Right cardiac atrium (tissue), 5 donors: ENCODE measurements at regions not wholly inside any gene's neighbourhood (a gene's known extent, or its start where the extent isn't known, plus 50 kb on each side); places are given as distances from the start of the nearest gene placed in this dataset.

Experiments used
- ATAC-seq, 2 donors: fragments of 200-7000 bp; cut with Tn5 transposase; one replicate each; pipeline versions ENCODE4 v1.8.0 to v1.9.1; 2020; ENCODE audit warnings: moderate library complexity in 2 of 2, mild to moderate bottlenecking in 1 of 2
- DNase-seq, 3 donors: peaks; one replicate each; pipeline ENCODE4 v3.0.0-alpha.2; 2020
- H3K27ac ChIP-seq: one replicate; pipeline ENCODE4 v1.5.1; 2013; ENCODE audit warnings: mild to moderate bottlenecking, low read length, control low read depth, moderate library complexity
- H3K27me3 ChIP-seq: one replicate; pipeline ENCODE4 v1.6.1; 2013; ENCODE audit not compliant: control insufficient read depth, insufficient read depth
- H3K4me1 ChIP-seq: one replicate; pipeline ENCODE4 v1.6.1; 2013; ENCODE audit warnings: low read length; ENCODE audit not compliant: control insufficient read depth, insufficient read depth
- H3K4me3 ChIP-seq: one replicate; pipeline ENCODE4 v1.5.1; 2013; ENCODE audit warnings: low read length, control low read depth
- H3K9me3 ChIP-seq: one replicate; pipeline ENCODE4 v1.6.1; 2013; ENCODE audit warnings: low read length; ENCODE audit not compliant: control insufficient read depth
- WGBS: extraction: QIAGEN DNeasy Blood & Tissue Kit; methylation state at CpG from one replicate; pipeline ENCODE4 v1.1.7; 2013; 5-methylcytosine and 5-hydroxymethylcytosine counted together
- intact Hi-C, 4 donors: fragments of 100-400 bp; cut with DNase I; formaldehyde crosslinking; loops; one replicate each; pipeline versions ENCODE4 v1.11.0 to v1.14.0; 2022 to 2023
- donor health status: healthy with polysubstance abuse.
- donor health status: DM: no; HTN: yes; CAD: no.
- donor health status: DM: no; HTN: no; CAD: no.
- donor health status: DM: no; HTN: yes; CAD: no; lungs with severe emphysema.
- donor health status: DM: yes; HTN: yes; CAD: no.

DNA sequence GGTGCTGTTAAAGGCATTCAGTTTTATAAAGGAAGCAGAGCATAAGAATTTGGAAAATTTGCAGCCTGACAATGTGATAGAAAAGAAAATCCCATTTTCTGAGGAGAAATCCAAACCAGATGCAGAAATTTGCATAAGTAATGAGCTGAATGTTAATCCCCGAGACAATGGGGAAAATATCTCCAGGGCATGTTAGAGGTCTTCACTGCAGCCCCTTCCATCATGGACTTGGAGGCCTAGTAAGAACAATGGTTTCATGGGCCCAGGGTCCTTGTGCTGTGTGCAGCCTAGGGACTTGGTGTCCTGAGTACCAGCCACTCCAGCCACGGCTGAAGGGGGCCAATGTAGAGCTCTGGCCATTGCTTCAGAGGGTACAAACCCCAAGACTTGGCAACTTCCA is 542.7 kb upstream of the NR3C2 start:
- H3K4me3 ChIP-seq, result no peak overlapping the region
- DNase-seq, result no peak
- no peaks in the 10 kb centered on the region for H3K9me3 ChIP-seq
- 95% methylated on average over 2 of the region's 2 CpGs for WGBS
- intact Hi-C loops, result no loop called here
- H3K27ac ChIP-seq, result no peak overlapping the region
- ATAC-seq, result no peak
- peaks cover 2% of the 10 kb centered on the region for H3K4me1 ChIP-seq
- H3K27me3 ChIP-seq, result no peaks in the 10 kb centered on the region

GRCh38 chr4:148982200-148982599 is 540.0 kb upstream of the NR3C2 start:
- no peaks in the 10 kb centered on the region for H3K27me3 ChIP-seq
- H3K4me3 ChIP-seq, result no peak overlapping the region
- no peak for ATAC-seq
- no peak for DNase-seq
- no peaks in the 10 kb centered on the region for H3K9me3 ChIP-seq
- WGBS, result 66% methylated on average over 4 of the region's 4 CpGs
- intact Hi-C loops, result no loop called here
- no peak overlapping the region for H3K27ac ChIP-seq
- peaks cover 2% of the 10 kb centered on the region for H3K4me1 ChIP-seq

DNA sequence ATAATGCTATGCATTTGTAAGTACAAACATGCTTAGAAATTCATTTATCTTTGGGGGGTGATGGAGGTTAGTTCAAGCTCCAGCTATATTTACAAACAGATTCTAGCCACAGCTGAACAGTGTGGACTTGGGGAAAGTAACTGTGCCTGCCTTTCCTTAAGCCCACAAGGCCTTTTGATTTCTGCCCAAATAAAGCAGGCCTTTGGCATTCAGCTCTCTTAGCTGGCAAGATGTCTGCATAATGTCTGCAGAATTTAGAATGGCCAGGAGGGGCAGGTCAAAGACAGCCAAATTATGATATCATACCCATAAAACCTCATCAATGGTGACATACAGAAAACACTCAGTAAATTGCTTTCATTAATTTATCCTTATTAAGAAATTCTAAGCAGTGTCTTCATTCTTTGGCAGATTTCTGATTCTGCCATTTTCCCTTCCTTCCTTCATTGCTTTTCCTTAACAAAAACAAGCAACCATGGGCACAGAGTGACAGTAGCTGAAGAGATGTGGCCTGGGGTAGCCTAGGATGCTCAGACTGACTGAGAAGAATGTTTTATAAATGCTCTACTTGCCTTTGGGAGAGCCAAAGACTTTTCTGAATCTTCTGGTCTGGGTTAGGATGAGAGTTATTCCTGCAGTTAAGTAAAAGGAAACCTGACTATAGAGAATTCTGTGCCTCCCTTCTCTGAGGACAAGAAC is 538.7 kb upstream of the NR3C2 start:
- peak in 1 of 2 donors; percentile 68 for ATAC-seq
- intact Hi-C loops, result no loop called here

GRCh38 chr4:148978301-148978700 is 536.1 kb upstream of the NR3C2 start:
- intact Hi-C loops, result no loop called here
- no peaks in the 10 kb centered on the region for H3K27me3 ChIP-seq
- no peak overlapping the region for H3K27ac ChIP-seq
- H3K4me3 ChIP-seq, result no peak overlapping the region
- H3K9me3 ChIP-seq, result no peaks in the 10 kb centered on the region
- DNase-seq (no peak), ATAC-seq (no peak)
- WGBS, result 93% methylated on average over 3 of the region's 3 CpGs
- peaks cover 2% of the 10 kb centered on the region for H3K4me1 ChIP-seq

More for the DNA sequence above, 538.7 kb upstream of the NR3C2 start:
- Histone ChIP-seq H3K27me3 (no peaks in the 10 kb centered on the region), H3K4me1 (peaks cover 2% of the 10 kb centered on the region), H3K4me3 (no peak overlapping the region), H3K9me3 (no peaks in the 10 kb centered on the region), H3K27ac (no peak overlapping the region)
- DNase-seq, result no peak

- DNase-seq (no peak), ATAC-seq (no peak)
- H3K27ac ChIP-seq, result no peak overlapping the region
- H3K4me1 ChIP-seq, result no peaks in the 10 kb centered on the region
- intact Hi-C loops, result no loop called here
- 58% methylated on average over 1 of the region's 1 CpG for WGBS
- no peak overlapping the region for H3K4me3 ChIP-seq
- H3K27me3 ChIP-seq, result no peaks in the 10 kb centered on the region
- no peaks in the 10 kb centered on the region for H3K9me3 ChIP-seq
Observed at GRCh38 chr4:148975464-148975863, 533.2 kb upstream of the NR3C2 start.

- H3K4me3 ChIP-seq, result no peak overlapping the region
- intact Hi-C loops, result no loop called here
- H3K4me1 ChIP-seq, result no peaks in the 10 kb centered on the region
- no peaks in the 10 kb centered on the region for H3K9me3 ChIP-seq
- no peak for ATAC-seq
- no peak overlapping the region for H3K27ac ChIP-seq
- WGBS, result 92% methylated on average over 2 of the region's 2 CpGs
- H3K27me3 ChIP-seq, result no peaks in the 10 kb centered on the region
- no peak for DNase-seq
Observed at GRCh38 chr4:148965080-148965479, 522.9 kb upstream of the NR3C2 start.

- no peak overlapping the region for H3K27ac ChIP-seq
- H3K27me3 ChIP-seq, result no peaks in the 10 kb centered on the region
- intact Hi-C loops, result no loop called here
- 65% methylated on average over 2 of the region's 2 CpGs for WGBS
- no peak overlapping the region for H3K4me3 ChIP-seq
- no peak for ATAC-seq
- no peaks in the 10 kb centered on the region for H3K4me1 ChIP-seq
- H3K9me3 ChIP-seq, result no peaks in the 10 kb centered on the region
- no peak for DNase-seq
Observed at GRCh38 chr4:148964456-148964855, 522.2 kb upstream of the NR3C2 start.

DNA sequence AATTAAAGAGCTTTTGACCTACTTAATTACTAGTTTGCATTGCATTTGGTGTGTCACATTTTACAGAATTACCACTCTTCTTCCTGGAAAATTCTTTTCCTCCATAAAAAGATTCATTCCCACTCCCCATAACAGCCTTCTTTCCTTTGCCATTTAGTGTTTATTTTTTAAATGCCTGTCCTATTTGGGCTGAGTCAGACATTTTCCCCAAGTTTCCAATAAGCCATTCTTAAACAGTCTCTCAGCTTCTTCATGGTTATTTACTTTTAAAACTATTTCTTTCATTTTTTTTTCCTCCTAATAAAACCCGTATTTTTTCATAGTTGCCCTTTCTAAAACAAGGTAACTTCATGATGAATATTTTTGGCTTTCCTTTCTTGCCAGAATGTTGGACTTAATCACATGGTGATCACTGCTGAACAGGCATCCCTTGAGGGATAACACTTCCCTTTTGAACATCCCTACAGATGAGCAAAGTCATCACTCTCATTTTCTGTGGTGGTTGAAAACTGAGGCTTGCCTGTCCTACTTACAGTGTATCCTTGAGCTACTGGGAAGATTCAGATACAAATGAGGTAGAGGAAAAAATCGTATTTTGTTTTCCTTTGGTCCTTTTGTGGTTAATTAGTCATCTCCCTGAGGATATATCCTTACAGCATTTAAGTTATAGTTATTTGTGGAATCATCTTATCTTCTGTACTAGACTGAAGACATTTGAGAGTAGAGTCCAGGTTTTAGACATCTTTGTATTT is 520.5 kb upstream of the NR3C2 start:
- intact Hi-C loops, result no loop called here
- DNase-seq (no peak), ATAC-seq (no peak)
- H3K4me3 ChIP-seq, result no peak overlapping the region
- H3K9me3 ChIP-seq, result no peaks in the 10 kb centered on the region
- 58% methylated on average over 2 of the region's 2 CpGs for whole genome bisulfite sequencing
- no peak overlapping the region for H3K27ac ChIP-seq
- H3K4me1 ChIP-seq, result no peaks in the 10 kb centered on the region
- H3K27me3 ChIP-seq, result no peaks in the 10 kb centered on the region

DNA sequence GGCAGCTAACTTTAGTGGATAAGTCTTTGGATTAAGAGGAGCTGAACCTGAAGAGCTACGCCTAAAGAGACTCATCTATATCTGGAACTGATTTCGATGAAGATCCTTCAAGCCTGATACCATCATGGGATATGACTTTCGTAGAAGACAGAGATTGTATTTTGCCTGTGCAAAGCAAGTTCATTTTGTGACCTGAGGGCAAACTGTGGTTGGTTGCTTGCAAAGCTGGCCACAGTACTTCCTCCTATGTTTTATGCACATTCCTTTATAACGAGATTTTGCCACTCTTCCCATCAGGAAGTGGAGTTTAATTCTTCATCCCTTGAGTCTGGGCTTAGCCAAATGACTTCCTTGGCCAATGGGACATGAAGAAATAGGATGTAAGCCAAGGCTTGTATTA is 519.3 kb upstream of the NR3C2 start:
- ATAC-seq (no peak), DNase-seq (no peak)
- Histone ChIP-seq H3K9me3 (no peaks in the 10 kb centered on the region), H3K27ac (no peak overlapping the region), H3K27me3 (no peaks in the 10 kb centered on the region), H3K4me3 (no peak overlapping the region), H3K4me1 (no peaks in the 10 kb centered on the region)
- WGBS, result 72% methylated on average over 4 of the region's 4 CpGs
- intact Hi-C loops, result no loop called here

- WGBS, result 61% methylated on average over 1 of the region's 1 CpG
- intact Hi-C loops, result no loop called here
- no peak overlapping the region for H3K27ac ChIP-seq
- H3K4me1 ChIP-seq, result no peaks in the 10 kb centered on the region
- DNase-seq (no peak), ATAC-seq (no peak)
- H3K9me3 ChIP-seq, result no peaks in the 10 kb centered on the region
- no peaks in the 10 kb centered on the region for H3K27me3 ChIP-seq
- no peak overlapping the region for H3K4me3 ChIP-seq
Observed at GRCh38 chr4:148958317-148958716, 516.1 kb upstream of the NR3C2 start.

DNA sequence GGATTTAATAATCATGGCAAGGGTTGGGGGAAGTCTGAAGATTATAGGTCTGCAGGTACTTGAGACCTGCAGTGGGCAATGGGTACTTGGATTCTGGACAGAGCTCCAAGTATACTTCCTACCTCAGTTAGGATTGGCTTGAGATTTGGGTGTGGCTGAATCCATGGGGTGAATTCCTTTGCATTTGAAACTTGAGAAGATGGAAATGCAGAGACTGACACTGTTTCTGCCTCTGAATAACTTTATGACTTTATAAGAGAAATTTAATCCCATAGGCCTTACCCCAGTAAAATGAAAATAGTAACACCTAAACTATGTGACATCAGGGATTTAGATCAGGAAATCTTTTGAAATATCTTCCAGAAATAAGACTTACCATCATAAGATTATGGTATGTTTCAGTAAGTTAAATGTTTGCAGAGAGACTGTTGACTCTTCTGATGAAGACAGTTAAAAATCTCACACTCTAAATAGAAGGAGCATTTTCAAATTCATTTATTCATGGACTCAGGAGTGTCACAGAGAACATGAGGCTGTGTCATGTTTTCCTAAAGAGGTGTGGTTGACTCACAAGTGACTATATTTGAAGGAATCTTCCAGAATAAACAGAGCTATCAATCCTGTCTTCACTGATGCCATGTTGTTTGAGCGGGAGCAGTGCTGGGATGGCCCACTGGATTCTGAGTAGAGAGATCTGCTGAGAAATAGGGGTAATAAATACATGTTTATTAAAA is 513.5 kb upstream of the NR3C2 start:
- H3K9me3 ChIP-seq, result no peaks in the 10 kb centered on the region
- no peak for ATAC-seq
- H3K4me1 ChIP-seq, result no peaks in the 10 kb centered on the region
- no peaks in the 10 kb centered on the region for H3K27me3 ChIP-seq
- H3K27ac ChIP-seq, result no peak overlapping the region
- H3K4me3 ChIP-seq, result no peak overlapping the region
- no peak for DNase-seq
- intact Hi-C loops, result no loop called here
- 94% methylated on average over 1 of the region's 1 CpG for WGBS
